M059J (cell line): ENCODE measurements at regions not wholly inside any gene's neighbourhood (a gene's known extent, or its start where the extent isn't known, plus 50 kb on each side); places are given as distances from the start of the nearest gene placed in this dataset.

Experiments
- DNase-seq: peaks from one replicate; pipeline ENCODE4 v3.0.0-alpha.2; 2012; ENCODE audit warnings: low read depth

GRCh38 chr3:13954741-13955483 lies 75.0 kb upstream of the WNT7A start:
- no peak for DNase-seq

- no peak for DNase-seq
Measured at GRCh38 chr3:13954266-13954665, 74.4 kb upstream of the WNT7A start.

- no peak for DNase-seq
Measured at GRCh38 chr3:13951184-13951583, 71.3 kb upstream of the WNT7A start.

- no peak for DNase-seq
Measured at GRCh38 chr3:13950042-13950441, 70.2 kb upstream of the WNT7A start.

- DNase-seq = no peak
Measured at GRCh38 chr3:13947912-13948311, 68.0 kb upstream of the WNT7A start.

- DNase-seq = no peak
Measured at GRCh38 chr3:13939206-13939605, 59.3 kb upstream of the WNT7A start.

- DNase-seq = no peak
Measured at GRCh38 chr3:13937131-13937530, 57.3 kb upstream of the WNT7A start.

- no peak for DNase-seq
Measured at GRCh38 chr3:13935494-13936094, 55.7 kb upstream of the WNT7A start.

- no peak for DNase-seq
Measured at GRCh38 chr3:13934813-13935212, 54.9 kb upstream of the WNT7A start.

GRCh38 chr3:13934315-13934714 lies 54.4 kb upstream of the WNT7A start:
- no peak for DNase-seq

GRCh38 chr3:13932578-13933295 lies 52.9 kb upstream of the WNT7A start:
- DNase-seq = no peak

GRCh38 chr3:13931172-13931571 lies 51.3 kb upstream of the WNT7A start:
- DNase-seq = no peak
